ENCODE measurements at regions not wholly inside any gene's neighbourhood (a gene's known extent, or its start where the extent isn't known, plus 50 kb on each side); places are given as distances from the start of the nearest gene placed in this dataset.

DNA sequence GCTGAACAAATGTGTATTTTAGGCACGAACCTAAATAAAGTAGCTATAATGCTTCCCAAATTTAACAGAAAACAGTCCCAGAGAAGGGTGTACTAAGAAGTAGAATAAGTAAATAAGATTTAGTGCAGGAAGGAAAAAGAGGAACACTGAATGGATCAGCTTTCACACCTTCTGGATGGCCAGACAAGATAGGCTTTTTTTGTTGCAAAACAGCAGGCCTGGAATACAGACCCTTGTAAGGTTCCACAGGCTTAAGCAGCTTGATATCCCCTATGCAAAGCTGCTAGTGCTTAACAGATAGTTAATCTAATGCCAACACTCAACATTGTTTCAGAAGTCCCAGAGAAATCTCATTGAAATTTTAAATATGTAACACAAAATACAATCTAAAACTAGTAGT, 328.1 kb upstream of the STEAP1 start:
- TF ChIP-seq POLR2AphosphoS5 (IDR thresholded peaks at IDR 0.05) (no peak), POLR2A (IDR thresholded peaks at IDR 0.05) (no peak)
- TF ChIP-seq, protein P1, sequence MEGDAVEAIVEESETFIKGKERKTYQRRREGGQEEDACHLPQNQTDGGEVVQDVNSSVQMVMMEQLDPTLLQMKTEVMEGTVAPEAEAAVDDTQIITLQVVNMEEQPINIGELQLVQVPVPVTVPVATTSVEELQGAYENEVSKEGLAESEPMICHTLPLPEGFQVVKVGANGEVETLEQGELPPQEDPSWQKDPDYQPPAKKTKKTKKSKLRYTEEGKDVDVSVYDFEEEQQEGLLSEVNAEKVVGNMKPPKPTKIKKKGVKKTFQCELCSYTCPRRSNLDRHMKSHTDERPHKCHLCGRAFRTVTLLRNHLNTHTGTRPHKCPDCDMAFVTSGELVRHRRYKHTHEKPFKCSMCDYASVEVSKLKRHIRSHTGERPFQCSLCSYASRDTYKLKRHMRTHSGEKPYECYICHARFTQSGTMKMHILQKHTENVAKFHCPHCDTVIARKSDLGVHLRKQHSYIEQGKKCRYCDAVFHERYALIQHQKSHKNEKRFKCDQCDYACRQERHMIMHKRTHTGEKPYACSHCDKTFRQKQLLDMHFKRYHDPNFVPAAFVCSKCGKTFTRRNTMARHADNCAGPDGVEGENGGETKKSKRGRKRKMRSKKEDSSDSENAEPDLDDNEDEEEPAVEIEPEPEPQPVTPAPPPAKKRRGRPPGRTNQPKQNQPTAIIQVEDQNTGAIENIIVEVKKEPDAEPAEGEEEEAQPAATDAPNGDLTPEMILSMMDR (IDR thresholded peaks at IDR 0.05), result no peak

Measured in prostate gland (tissue), 2 donors.